ENCODE measurements at regions not wholly inside any gene's neighbourhood (a gene's known extent, or its start where the extent isn't known, plus 50 kb on each side); places are given as distances from the start of the nearest gene placed in this dataset.

- no peak for TF ChIP-seq CTCF (IDR thresholded peaks at IDR 0.05)
- TF ChIP-seq POLR2A (IDR thresholded peaks at IDR 0.05) = no peak
Observed at GRCh38 chr13:111620166-111620565, 299.7 kb downstream of the TEX29 start.

Measured in testis (tissue), 2 donors.